Upper lobe of left lung (tissue), 4 donors: ENCODE measurements at regions not wholly inside any gene's neighbourhood (a gene's known extent, or its start where the extent isn't known, plus 50 kb on each side); places are given as distances from the start of the nearest gene placed in this dataset.

Experiments used
- EP300 ChIP-seq, 4 donors: sonication (generic); formaldehyde crosslinking; IDR thresholded peaks; one replicate each; pipeline ENCODE4 v1.5.1; 2017; ENCODE audit warnings: antibody characterized with exemption in 4 of 4, control low read depth in 2 of 4
- POLR2A ChIP-seq, 4 donors: fragments of 450-650 bp; IDR thresholded peaks; one replicate each; pipeline ENCODE4 v1.5.1; 2016 to 2017; ENCODE audit warnings: antibody characterized with exemption in 4 of 4, mild to moderate bottlenecking in 2 of 4
- TF ChIP-seq, protein P1 (sequence below), 6 experiments: fragments of 450-650 bp in 4 of 6; fragments of 200-600 bp in 2 of 6; sonication (generic) in 2 of 6; IDR thresholded peaks; one replicate each; pipeline ENCODE4 v1.5.1; 2016 to 2019; ENCODE audit warnings: antibody characterized with exemption in 6 of 6

GRCh38 chr10:2111965-2112364 lies 374.6 kb upstream of the ADARB2 start:
- TF ChIP-seq, protein P1, sequence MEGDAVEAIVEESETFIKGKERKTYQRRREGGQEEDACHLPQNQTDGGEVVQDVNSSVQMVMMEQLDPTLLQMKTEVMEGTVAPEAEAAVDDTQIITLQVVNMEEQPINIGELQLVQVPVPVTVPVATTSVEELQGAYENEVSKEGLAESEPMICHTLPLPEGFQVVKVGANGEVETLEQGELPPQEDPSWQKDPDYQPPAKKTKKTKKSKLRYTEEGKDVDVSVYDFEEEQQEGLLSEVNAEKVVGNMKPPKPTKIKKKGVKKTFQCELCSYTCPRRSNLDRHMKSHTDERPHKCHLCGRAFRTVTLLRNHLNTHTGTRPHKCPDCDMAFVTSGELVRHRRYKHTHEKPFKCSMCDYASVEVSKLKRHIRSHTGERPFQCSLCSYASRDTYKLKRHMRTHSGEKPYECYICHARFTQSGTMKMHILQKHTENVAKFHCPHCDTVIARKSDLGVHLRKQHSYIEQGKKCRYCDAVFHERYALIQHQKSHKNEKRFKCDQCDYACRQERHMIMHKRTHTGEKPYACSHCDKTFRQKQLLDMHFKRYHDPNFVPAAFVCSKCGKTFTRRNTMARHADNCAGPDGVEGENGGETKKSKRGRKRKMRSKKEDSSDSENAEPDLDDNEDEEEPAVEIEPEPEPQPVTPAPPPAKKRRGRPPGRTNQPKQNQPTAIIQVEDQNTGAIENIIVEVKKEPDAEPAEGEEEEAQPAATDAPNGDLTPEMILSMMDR (IDR thresholded peaks at IDR 0.05) = no peak
- TF ChIP-seq POLR2A (IDR thresholded peaks at IDR 0.05) = no peak
- no peak for TF ChIP-seq EP300 (IDR thresholded peaks at IDR 0.05)
